GM12873 (cell line): ENCODE measurements at regions not wholly inside any gene's neighbourhood (a gene's known extent, or its start where the extent isn't known, plus 50 kb on each side); places are given as distances from the start of the nearest gene placed in this dataset.

ENCODE experiments used
- CTCF ChIP-seq: IDR thresholded peaks from 2 replicates; pipeline ENCODE4 v1.5.1; 2012; ENCODE audit warnings: low read depth, mild to moderate bottlenecking, moderate library complexity, low read length, control low read depth; ENCODE audit not compliant: insufficient read depth; ENCODE audit errors: missing control alignments

- no peak for TF ChIP-seq CTCF
Observed at GRCh38 chr4:160537681-160538080, 1434.8 kb downstream of the RAPGEF2 start.

- no peak for TF ChIP-seq CTCF
Observed at GRCh38 chr4:160546201-160546600, 1443.3 kb downstream of the RAPGEF2 start.

- no peak for TF ChIP-seq CTCF
Observed at GRCh38 chr4:160562661-160563060, 1459.8 kb downstream of the RAPGEF2 start.

- no peak for TF ChIP-seq CTCF
Observed at GRCh38 chr4:160563552-160564282, 1460.8 kb downstream of the RAPGEF2 start.

GRCh38 chr4:160567634-160568033 is 1464.8 kb downstream of the RAPGEF2 start:
- TF ChIP-seq CTCF, result no peak

- TF ChIP-seq CTCF, result no peak
Observed at GRCh38 chr4:160570271-160570670, 1467.4 kb downstream of the RAPGEF2 start.

- TF ChIP-seq CTCF, result no peak
Observed at GRCh38 chr4:160580581-160580980, 1477.7 kb downstream of the RAPGEF2 start.
